GM23338 (cell line): ENCODE measurements at regions not wholly inside any gene's neighbourhood (a gene's known extent, or its start where the extent isn't known, plus 50 kb on each side); places are given as distances from the start of the nearest gene placed in this dataset.

ENCODE experiments used
- ATAC-seq: fragments of 200-7000 bp; cut with Tn5 transposase; 3 replicates; pipeline ENCODE4 v1.9.1; 2020
- DNase-seq: peaks from one replicate; pipeline ENCODE4 v3.0.0-alpha.2; 2015; ENCODE audit warnings: low spot score
- H2AFZ ChIP-seq: fragments of 200-600 bp; sonication (generic); 2 replicates; pipeline ENCODE4 v1.8.0; 2016; ENCODE audit warnings: antibody characterized with exemption, mild to moderate bottlenecking, moderate library complexity
- H3F3A ChIP-seq: fragments of 200-600 bp; sonication (generic); replicated peaks from 2 replicates; pipeline ENCODE4 v1.8.0; 2017; ENCODE audit warnings: antibody characterized with exemption, mixed run types, low read depth
- H3K27ac ChIP-seq: fragments of 200-600 bp; sonication (generic); 2 replicates; pipeline ENCODE4 v1.6.1; 2016; ENCODE audit warnings: low read depth
- H3K27me3 ChIP-seq: fragments of 200-600 bp; sonication (generic); 2 replicates; pipeline ENCODE4 v1.8.0; 2016; ENCODE audit warnings: mild to moderate bottlenecking, mixed run types, moderate library complexity; ENCODE audit not compliant: insufficient read depth
- H3K36me3 ChIP-seq: fragments of 200-600 bp; sonication (generic); 2 replicates; pipeline ENCODE4 v1.8.0; 2016; ENCODE audit warnings: mild to moderate bottlenecking; ENCODE audit not compliant: insufficient read depth
- H3K4me1 ChIP-seq: fragments of 200-600 bp; sonication (generic); 2 replicates; pipeline ENCODE4 v1.8.0; 2016; ENCODE audit warnings: mild to moderate bottlenecking, moderate library complexity; ENCODE audit not compliant: insufficient read depth
- H3K4me2 ChIP-seq: fragments of 200-600 bp; sonication (generic); 2 replicates; pipeline ENCODE4 v1.7.1; 2017; ENCODE audit warnings: mixed run types
- H3K4me3 ChIP-seq: fragments of 200-600 bp; sonication (generic); 2 replicates; pipeline ENCODE4 v1.6.1; 2016; ENCODE audit warnings: mixed run types
- H3K79me2 ChIP-seq: fragments of 200-600 bp; sonication (generic); replicated peaks from 2 replicates; pipeline ENCODE4 v1.8.0; 2017; ENCODE audit warnings: mild to moderate bottlenecking; ENCODE audit not compliant: insufficient read depth
- H3K9me2 ChIP-seq: fragments of 200-600 bp; sonication (generic); 2 replicates; pipeline ENCODE4 v1.8.0; 2017; ENCODE audit not compliant: insufficient read depth
- H4K20me1 ChIP-seq: fragments of 200-600 bp; sonication (generic); replicated peaks from 2 replicates; pipeline ENCODE4 v1.8.0; 2017; ENCODE audit warnings: mild to moderate bottlenecking; ENCODE audit not compliant: insufficient read depth
- H3K27ac Mint-ChIP-seq: 2 replicates; pipeline ENCODE4 v1.8.0; 2020; ENCODE audit warnings: inconsistent platforms, mild to moderate bottlenecking, moderate library complexity, mixed read lengths
- H3K27me3 Mint-ChIP-seq: 3 replicates; pipeline ENCODE4 v1.8.0; 2022; ENCODE audit warnings: low read depth, mild to moderate bottlenecking, moderate library complexity, mixed read lengths, inconsistent platforms; ENCODE audit not compliant: insufficient read depth, poor library complexity
- H3K36me3 Mint-ChIP-seq: 3 replicates; pipeline ENCODE4 v1.8.0; 2021; ENCODE audit warnings: low read depth, mild to moderate bottlenecking, inconsistent platforms, moderate library complexity, mixed read lengths
- H3K4me1 Mint-ChIP-seq: 3 replicates; pipeline ENCODE4 v1.8.0; 2020; ENCODE audit warnings: mild to moderate bottlenecking, inconsistent platforms, mixed read lengths
- H3K4me3 Mint-ChIP-seq: 3 replicates; pipeline ENCODE4 v1.8.0; 2021; ENCODE audit warnings: moderate library complexity, mild to moderate bottlenecking, inconsistent platforms, mixed read lengths
- H3K9me3 Mint-ChIP-seq: 3 replicates; pipeline ENCODE4 v1.8.0; 2020; ENCODE audit warnings: moderate library complexity, mild to moderate bottlenecking, inconsistent platforms, mixed read lengths
- EZH2 ChIP-seq: fragments of 200-600 bp; sonication (generic); IDR thresholded peaks from one replicate; pipeline ENCODE4 v1.8.0; 2017; ENCODE audit warnings: antibody characterized with exemption, mild to moderate bottlenecking, low read depth; ENCODE audit not compliant: unreplicated experiment
- JUNB ChIP-seq: IDR thresholded peaks from one replicate; pipeline ENCODE4 v1.6.1; 2016; ENCODE audit warnings: antibody characterized with exemption; ENCODE audit not compliant: unreplicated experiment
- NANOG ChIP-seq: IDR thresholded peaks from 2 replicates; pipeline ENCODE4 v1.6.1; 2016; ENCODE audit warnings: antibody characterized with exemption, borderline replicate concordance
- POLR2AphosphoS5 ChIP-seq: IDR thresholded peaks from 2 replicates; pipeline ENCODE4 v1.6.1; 2016; ENCODE audit warnings: antibody characterized with exemption, low read depth
- ZNF331 ChIP-seq: fragments of 250-450 bp; sonication (Bioruptor Pico); IDR thresholded peaks from 2 replicates; pipeline ENCODE4 v1.5.0; 2020; ENCODE audit warnings: low read depth, mild to moderate bottlenecking, moderate library complexity
- ZNF462 ChIP-seq: fragments of 250-450 bp; sonication (Bioruptor Pico); IDR thresholded peaks from 2 replicates; pipeline ENCODE4 v1.5.0; 2020; ENCODE audit warnings: mild to moderate bottlenecking, moderate library complexity
- TF ChIP-seq, protein P1 (sequence below): IDR thresholded peaks from one replicate; pipeline ENCODE4 v1.6.1; 2018; ENCODE audit warnings: antibody characterized with exemption; ENCODE audit not compliant: unreplicated experiment
- TF ChIP-seq, protein P2 (sequence below), 2 experiments: fragments of 200-600 bp in 1 of 2; sonication (generic) in 1 of 2; conservative IDR thresholded peaks; 2 replicates each; pipeline versions ENCODE4 v1.5.1 to v1.6.1; 2016 to 2017; ENCODE audit warnings: antibody characterized with exemption in 2 of 2, low read depth in 2 of 2, mild to moderate bottlenecking in 2 of 2, moderate library complexity in 1 of 2
- TF ChIP-seq, protein P3 (sequence below): IDR thresholded peaks from 2 replicates; pipeline ENCODE4 v1.6.1; 2016; ENCODE audit warnings: antibody characterized with exemption

- TF ChIP-seq, protein P1, sequence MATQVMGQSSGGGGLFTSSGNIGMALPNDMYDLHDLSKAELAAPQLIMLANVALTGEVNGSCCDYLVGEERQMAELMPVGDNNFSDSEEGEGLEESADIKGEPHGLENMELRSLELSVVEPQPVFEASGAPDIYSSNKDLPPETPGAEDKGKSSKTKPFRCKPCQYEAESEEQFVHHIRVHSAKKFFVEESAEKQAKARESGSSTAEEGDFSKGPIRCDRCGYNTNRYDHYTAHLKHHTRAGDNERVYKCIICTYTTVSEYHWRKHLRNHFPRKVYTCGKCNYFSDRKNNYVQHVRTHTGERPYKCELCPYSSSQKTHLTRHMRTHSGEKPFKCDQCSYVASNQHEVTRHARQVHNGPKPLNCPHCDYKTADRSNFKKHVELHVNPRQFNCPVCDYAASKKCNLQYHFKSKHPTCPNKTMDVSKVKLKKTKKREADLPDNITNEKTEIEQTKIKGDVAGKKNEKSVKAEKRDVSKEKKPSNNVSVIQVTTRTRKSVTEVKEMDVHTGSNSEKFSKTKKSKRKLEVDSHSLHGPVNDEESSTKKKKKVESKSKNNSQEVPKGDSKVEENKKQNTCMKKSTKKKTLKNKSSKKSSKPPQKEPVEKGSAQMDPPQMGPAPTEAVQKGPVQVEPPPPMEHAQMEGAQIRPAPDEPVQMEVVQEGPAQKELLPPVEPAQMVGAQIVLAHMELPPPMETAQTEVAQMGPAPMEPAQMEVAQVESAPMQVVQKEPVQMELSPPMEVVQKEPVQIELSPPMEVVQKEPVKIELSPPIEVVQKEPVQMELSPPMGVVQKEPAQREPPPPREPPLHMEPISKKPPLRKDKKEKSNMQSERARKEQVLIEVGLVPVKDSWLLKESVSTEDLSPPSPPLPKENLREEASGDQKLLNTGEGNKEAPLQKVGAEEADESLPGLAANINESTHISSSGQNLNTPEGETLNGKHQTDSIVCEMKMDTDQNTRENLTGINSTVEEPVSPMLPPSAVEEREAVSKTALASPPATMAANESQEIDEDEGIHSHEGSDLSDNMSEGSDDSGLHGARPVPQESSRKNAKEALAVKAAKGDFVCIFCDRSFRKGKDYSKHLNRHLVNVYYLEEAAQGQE: no peak
Observed at GRCh38 chr18:70641156-70641775, 352.4 kb downstream of the SOCS6 start (continued).

GRCh38 chr18:70640336-70640887 lies 351.6 kb downstream of the SOCS6 start:
- Histone ChIP-seq H3K4me3 (no peak overlapping the region), H2AFZ (no peak overlapping the region), H3K27ac (no peak overlapping the region), H3K36me3 (peaks cover 14% of the 10 kb centered on the region), H3K4me2 (no peak overlapping the region), H3F3A (no peaks in the 10 kb centered on the region), H3K79me2 (no peaks in the 10 kb centered on the region), H4K20me1 (no peaks in the 10 kb centered on the region), H3K27me3 (no peaks in the 10 kb centered on the region), H3K9me2 (no peaks in the 10 kb centered on the region), H3K4me1 (no peaks in the 10 kb centered on the region)
- no peak overlapping the region for H3K27ac Mint-ChIP-seq
- no peaks in the 10 kb centered on the region for H3K4me1 Mint-ChIP-seq
- ATAC-seq (no peak), DNase-seq (no peak)
- H3K4me3 Mint-ChIP-seq: no peak overlapping the region
- H3K9me3 Mint-ChIP-seq: peaks cover 96% of the 10 kb centered on the region
- no peaks in the 10 kb centered on the region for H3K27me3 Mint-ChIP-seq
- peaks cover 34% of the 10 kb centered on the region for H3K36me3 Mint-ChIP-seq
- TF ChIP-seq JUNB (no peak), ZNF462 (no peak), NANOG (no peak), POLR2AphosphoS5 (no peak), ZNF331 (CRISPR knock-in tag) (no peak), EZH2 (no peak)
- TF ChIP-seq, protein P2, sequence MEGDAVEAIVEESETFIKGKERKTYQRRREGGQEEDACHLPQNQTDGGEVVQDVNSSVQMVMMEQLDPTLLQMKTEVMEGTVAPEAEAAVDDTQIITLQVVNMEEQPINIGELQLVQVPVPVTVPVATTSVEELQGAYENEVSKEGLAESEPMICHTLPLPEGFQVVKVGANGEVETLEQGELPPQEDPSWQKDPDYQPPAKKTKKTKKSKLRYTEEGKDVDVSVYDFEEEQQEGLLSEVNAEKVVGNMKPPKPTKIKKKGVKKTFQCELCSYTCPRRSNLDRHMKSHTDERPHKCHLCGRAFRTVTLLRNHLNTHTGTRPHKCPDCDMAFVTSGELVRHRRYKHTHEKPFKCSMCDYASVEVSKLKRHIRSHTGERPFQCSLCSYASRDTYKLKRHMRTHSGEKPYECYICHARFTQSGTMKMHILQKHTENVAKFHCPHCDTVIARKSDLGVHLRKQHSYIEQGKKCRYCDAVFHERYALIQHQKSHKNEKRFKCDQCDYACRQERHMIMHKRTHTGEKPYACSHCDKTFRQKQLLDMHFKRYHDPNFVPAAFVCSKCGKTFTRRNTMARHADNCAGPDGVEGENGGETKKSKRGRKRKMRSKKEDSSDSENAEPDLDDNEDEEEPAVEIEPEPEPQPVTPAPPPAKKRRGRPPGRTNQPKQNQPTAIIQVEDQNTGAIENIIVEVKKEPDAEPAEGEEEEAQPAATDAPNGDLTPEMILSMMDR (conservative IDR thresholded peaks at IDR 0.05; ENCODE audit: low read depth in 2 of 2): no peak
- TF ChIP-seq, protein P3, sequence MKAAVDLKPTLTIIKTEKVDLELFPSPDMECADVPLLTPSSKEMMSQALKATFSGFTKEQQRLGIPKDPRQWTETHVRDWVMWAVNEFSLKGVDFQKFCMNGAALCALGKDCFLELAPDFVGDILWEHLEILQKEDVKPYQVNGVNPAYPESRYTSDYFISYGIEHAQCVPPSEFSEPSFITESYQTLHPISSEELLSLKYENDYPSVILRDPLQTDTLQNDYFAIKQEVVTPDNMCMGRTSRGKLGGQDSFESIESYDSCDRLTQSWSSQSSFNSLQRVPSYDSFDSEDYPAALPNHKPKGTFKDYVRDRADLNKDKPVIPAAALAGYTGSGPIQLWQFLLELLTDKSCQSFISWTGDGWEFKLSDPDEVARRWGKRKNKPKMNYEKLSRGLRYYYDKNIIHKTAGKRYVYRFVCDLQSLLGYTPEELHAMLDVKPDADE: no peak
